ENCODE measurements at regions not wholly inside any gene's neighbourhood (a gene's known extent, or its start where the extent isn't known, plus 50 kb on each side); places are given as distances from the start of the nearest gene placed in this dataset.
A peak's percentile ranks its signal among the peaks of the same experiment; 100 is the strongest.

DNA sequence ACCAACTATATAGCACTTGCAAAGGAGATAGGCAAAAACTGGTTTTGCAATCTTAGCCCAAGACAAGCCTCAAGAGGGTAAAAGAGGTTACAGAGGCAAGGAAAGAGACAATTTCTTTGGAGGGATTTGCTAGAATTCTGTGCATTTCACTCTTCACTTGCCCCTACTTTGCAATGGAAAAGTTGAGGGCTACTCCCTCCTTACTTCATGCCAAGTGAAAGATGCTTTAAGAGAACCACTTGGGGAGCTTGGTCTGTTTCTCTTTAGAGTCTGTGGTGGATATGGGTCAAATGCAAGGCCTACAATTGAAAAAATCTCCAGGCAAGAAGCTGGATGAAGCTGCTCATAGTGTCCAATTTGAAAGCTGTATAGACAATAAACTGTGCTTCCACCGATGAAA lies 167.7 kb upstream of the DIO2 start:
- Histone ChIP-seq H3K27me3 (ENCODE audit: control insufficient read depth, insufficient read depth, low read length) (no peaks in the 10 kb centered on the region), H3K36me3 (ENCODE audit: control insufficient read depth, insufficient read depth, low read length) (no peaks in the 10 kb centered on the region), H3K4me3 (ENCODE audit: low read depth, low read length) (no peak overlapping the region)
- DNase-seq (ENCODE audit: low read depth) = no peak
- TF ChIP-seq, protein P1, sequence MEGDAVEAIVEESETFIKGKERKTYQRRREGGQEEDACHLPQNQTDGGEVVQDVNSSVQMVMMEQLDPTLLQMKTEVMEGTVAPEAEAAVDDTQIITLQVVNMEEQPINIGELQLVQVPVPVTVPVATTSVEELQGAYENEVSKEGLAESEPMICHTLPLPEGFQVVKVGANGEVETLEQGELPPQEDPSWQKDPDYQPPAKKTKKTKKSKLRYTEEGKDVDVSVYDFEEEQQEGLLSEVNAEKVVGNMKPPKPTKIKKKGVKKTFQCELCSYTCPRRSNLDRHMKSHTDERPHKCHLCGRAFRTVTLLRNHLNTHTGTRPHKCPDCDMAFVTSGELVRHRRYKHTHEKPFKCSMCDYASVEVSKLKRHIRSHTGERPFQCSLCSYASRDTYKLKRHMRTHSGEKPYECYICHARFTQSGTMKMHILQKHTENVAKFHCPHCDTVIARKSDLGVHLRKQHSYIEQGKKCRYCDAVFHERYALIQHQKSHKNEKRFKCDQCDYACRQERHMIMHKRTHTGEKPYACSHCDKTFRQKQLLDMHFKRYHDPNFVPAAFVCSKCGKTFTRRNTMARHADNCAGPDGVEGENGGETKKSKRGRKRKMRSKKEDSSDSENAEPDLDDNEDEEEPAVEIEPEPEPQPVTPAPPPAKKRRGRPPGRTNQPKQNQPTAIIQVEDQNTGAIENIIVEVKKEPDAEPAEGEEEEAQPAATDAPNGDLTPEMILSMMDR (IDR thresholded peaks at IDR 0.05; ENCODE audit: insufficient read depth, low read length, severe bottlenecking) = no peak
- no peak for FAIRE-seq

GRCh38 chr14:80378084-80378690 lies 166.9 kb upstream of the DIO2 start:
- Histone ChIP-seq H3K4me3 (ENCODE audit: low read depth, low read length) (no peak overlapping the region), H3K36me3 (ENCODE audit: control insufficient read depth, insufficient read depth, low read length) (no peaks in the 10 kb centered on the region), H3K27me3 (ENCODE audit: control insufficient read depth, insufficient read depth, low read length) (no peaks in the 10 kb centered on the region)
- TF ChIP-seq, protein P1 (IDR thresholded peaks at IDR 0.05; ENCODE audit: insufficient read depth, low read length, severe bottlenecking) = no peak
- no peak for FAIRE-seq
- DNase-seq (ENCODE audit: low read depth) = no peak

- Histone ChIP-seq H3K36me3 (ENCODE audit: control insufficient read depth, insufficient read depth, low read length) (no peaks in the 10 kb centered on the region), H3K27me3 (ENCODE audit: control insufficient read depth, insufficient read depth, low read length) (no peaks in the 10 kb centered on the region), H3K4me3 (ENCODE audit: low read depth, low read length) (no peak overlapping the region)
- no peak for FAIRE-seq
- TF ChIP-seq, protein P1 (IDR thresholded peaks at IDR 0.05; ENCODE audit: insufficient read depth, low read length, severe bottlenecking) = no peak
- DNase-seq (ENCODE audit: low read depth) = no peak
These were observed 153.5 kb upstream of the DIO2 start for GRCh38 chr14:80364816-80365215.

DNA sequence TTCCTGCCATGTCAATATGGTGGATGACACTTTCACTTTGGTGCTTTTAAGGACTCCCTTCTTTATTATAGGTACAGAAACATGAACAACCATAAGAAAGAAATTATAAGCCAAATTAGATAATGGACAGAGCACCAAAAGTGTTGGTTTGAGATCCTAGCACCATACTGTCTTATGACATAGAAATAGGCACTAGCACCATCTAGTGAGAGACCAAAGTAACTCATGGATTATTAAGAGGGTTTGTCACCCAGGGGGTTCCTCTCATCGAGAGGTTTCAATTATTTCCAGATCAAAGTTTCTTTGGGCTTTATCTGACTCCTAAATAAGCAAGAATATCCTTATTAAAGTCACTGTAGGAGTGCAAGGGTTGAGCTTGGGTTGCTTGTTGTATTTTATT lies 153.0 kb upstream of the DIO2 start:
- Histone ChIP-seq H3K36me3 (ENCODE audit: control insufficient read depth, insufficient read depth, low read length) (no peaks in the 10 kb centered on the region), H3K4me3 (ENCODE audit: low read depth, low read length) (no peak overlapping the region), H3K27me3 (ENCODE audit: control insufficient read depth, insufficient read depth, low read length) (no peaks in the 10 kb centered on the region)
- peak; percentile 25 for DNase-seq (ENCODE audit: low read depth)
- no peak for FAIRE-seq
- TF ChIP-seq, protein P1 (IDR thresholded peaks at IDR 0.05; ENCODE audit: insufficient read depth, low read length, severe bottlenecking) = peak; percentile 27

GRCh38 chr14:80358112-80358511 lies 146.8 kb upstream of the DIO2 start:
- Histone ChIP-seq H3K27me3 (ENCODE audit: control insufficient read depth, insufficient read depth, low read length) (no peaks in the 10 kb centered on the region), H3K4me3 (ENCODE audit: low read depth, low read length) (no peak overlapping the region), H3K36me3 (ENCODE audit: control insufficient read depth, insufficient read depth, low read length) (no peaks in the 10 kb centered on the region)
- no peak for FAIRE-seq
- TF ChIP-seq, protein P1 (IDR thresholded peaks at IDR 0.05; ENCODE audit: insufficient read depth, low read length, severe bottlenecking) = no peak
- DNase-seq (ENCODE audit: low read depth) = no peak

DNA sequence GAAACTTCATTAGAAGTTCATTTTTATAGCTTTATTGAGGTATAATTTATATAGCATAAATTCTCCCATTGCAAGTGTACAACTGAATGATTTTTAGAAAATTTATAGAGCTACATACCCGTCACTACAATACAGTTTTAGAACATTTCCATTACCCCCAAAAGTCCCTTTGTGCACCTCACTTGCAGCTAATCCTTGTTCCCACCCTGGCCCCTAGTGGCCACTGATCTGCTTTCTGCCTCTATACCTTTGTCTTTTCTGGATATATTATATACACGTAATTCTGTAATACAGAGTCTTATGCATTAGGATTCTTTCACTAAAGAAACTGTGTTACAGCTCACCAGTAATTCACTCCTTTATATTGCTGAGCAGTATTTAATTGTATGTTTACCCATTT lies 145.1 kb upstream of the DIO2 start:
- TF ChIP-seq, protein P1 (IDR thresholded peaks at IDR 0.05; ENCODE audit: insufficient read depth, low read length, severe bottlenecking) = peak; percentile 16
- Histone ChIP-seq H3K27me3 (ENCODE audit: control insufficient read depth, insufficient read depth, low read length) (no peaks in the 10 kb centered on the region), H3K4me3 (ENCODE audit: low read depth, low read length) (no peak overlapping the region), H3K36me3 (ENCODE audit: control insufficient read depth, insufficient read depth, low read length) (no peaks in the 10 kb centered on the region)
- DNase-seq (ENCODE audit: low read depth) (no peak), FAIRE-seq (no peak)

Data from bronchial epithelial cell (primary cell).